BJ (cell line): ENCODE measurements at regions not wholly inside any gene's neighbourhood (a gene's known extent, or its start where the extent isn't known, plus 50 kb on each side); places are given as distances from the start of the nearest gene placed in this dataset.

Source experiments
- CTCF ChIA-PET: fragments of 350-600 bp; formaldehyde crosslinking; extraction: SDS; loops from one replicate; lab custom pipeline; 2021; ENCODE audit warnings: antibody characterized with exemption, inconsistent platforms; lab: Yijun Ruan, JAX
- POLR2A ChIA-PET: fragments of 300-600 bp; sonication (Branson Sonifier 250); formaldehyde crosslinking; extraction: SDS; loops from one replicate; lab custom pipeline; 2021; ENCODE audit warnings: antibody characterized with exemption; lab: Charles Lee
- DNase-seq: peaks from one replicate; pipeline ENCODE4 v3.0.0-alpha.2; 2011; ENCODE audit warnings: low read depth
- H3K27me3 ChIP-seq: 2 replicates; pipeline ENCODE4 v1.6.0; 2011; ENCODE audit warnings: low read length; ENCODE audit not compliant: control insufficient read depth, insufficient read depth
- H3K36me3 ChIP-seq: 2 replicates; pipeline ENCODE4 v1.5.1; 2011; ENCODE audit warnings: low read length; ENCODE audit not compliant: control insufficient read depth, insufficient read depth
- H3K4me3 ChIP-seq: 2 replicates; pipeline ENCODE4 v1.5.1; 2011; ENCODE audit warnings: low read depth, mild to moderate bottlenecking, control low read depth, low read length
- TF ChIP-seq, protein P1 (sequence below): IDR thresholded peaks from 2 replicates; pipeline ENCODE4 v1.5.1; 2011; ENCODE audit warnings: low read depth, mild to moderate bottlenecking, control low read depth, inconsistent platforms, low read length, moderate library complexity; ENCODE audit not compliant: insufficient read depth

DNA sequence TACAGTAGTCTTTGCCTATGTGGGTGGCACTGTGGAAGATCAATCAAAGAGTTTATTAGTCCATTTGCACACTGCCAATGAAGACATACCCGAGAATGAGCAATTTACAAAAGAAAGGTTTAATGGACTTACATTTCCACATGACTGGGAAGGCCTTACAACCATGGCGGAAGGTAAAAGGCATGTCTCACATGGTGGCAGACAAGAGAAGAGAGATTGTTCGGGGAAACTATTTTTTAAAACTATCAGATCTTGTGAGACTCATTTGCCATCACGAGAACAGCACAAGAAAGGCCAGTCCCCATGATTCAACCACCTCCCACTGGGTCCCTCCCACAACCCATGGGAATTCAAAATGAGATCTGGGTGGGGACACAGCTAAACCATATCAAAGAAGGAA lies 432.1 kb downstream of the ZFHX3 start:
- H3K27me3 ChIP-seq, result no peaks in the 10 kb centered on the region
- CTCF ChIA-PET, result no interaction called here
- POLR2A ChIA-PET, result no interaction called here
- H3K36me3 ChIP-seq, result no peaks in the 10 kb centered on the region
- no peak overlapping the region for H3K4me3 ChIP-seq
- no peak for DNase-seq
- TF ChIP-seq, protein P1, sequence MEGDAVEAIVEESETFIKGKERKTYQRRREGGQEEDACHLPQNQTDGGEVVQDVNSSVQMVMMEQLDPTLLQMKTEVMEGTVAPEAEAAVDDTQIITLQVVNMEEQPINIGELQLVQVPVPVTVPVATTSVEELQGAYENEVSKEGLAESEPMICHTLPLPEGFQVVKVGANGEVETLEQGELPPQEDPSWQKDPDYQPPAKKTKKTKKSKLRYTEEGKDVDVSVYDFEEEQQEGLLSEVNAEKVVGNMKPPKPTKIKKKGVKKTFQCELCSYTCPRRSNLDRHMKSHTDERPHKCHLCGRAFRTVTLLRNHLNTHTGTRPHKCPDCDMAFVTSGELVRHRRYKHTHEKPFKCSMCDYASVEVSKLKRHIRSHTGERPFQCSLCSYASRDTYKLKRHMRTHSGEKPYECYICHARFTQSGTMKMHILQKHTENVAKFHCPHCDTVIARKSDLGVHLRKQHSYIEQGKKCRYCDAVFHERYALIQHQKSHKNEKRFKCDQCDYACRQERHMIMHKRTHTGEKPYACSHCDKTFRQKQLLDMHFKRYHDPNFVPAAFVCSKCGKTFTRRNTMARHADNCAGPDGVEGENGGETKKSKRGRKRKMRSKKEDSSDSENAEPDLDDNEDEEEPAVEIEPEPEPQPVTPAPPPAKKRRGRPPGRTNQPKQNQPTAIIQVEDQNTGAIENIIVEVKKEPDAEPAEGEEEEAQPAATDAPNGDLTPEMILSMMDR, result no peak

DNA sequence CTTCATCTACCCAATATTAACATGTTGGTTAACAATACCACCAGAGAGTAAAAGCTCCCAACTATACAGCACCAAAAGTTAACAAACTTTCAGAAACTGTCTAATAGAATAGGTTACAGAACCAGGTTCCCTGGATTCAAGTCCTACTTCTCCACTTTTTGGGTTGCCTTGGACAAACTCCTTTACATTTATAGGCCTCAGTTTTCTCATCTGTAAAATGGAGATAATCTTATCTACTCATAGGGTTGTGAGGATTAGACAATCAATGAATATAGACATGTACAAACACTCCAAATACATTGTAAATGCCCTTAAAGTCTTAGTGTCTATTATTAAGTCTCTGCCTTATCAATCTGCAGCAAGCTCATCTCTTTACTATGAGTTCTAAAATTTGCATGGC lies 435.2 kb downstream of the ZFHX3 start:
- TF ChIP-seq, protein P1, result no peak
- no peaks in the 10 kb centered on the region for H3K27me3 ChIP-seq
- no peak for DNase-seq
- H3K4me3 ChIP-seq, result no peak overlapping the region
- H3K36me3 ChIP-seq, result no peaks in the 10 kb centered on the region
- ChIA-PET POLR2A (no interaction called here), CTCF (no interaction called here)

DNA sequence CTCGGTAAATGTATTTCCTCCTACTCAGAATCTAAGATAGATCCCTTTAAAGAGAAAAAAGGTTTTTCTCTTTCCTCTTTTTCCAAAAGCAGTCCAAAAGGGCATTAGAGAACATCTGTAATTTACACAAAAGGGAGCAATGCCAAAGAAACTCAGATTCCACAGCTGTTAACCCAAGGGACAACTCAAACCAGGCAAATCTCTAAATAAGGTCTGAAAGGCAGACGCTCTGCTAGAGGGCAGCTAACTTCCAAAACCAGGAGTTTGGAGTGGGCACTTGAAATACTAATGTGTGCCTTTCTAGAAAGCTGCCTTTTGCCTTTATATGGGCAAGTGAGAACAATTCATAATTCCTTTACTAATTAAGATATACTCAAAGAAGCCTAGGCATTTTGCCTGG lies 435.7 kb downstream of the ZFHX3 start:
- Histone ChIP-seq H3K4me3 (no peak overlapping the region), H3K27me3 (no peaks in the 10 kb centered on the region), H3K36me3 (no peaks in the 10 kb centered on the region)
- ChIA-PET CTCF (no interaction called here), POLR2A (no interaction called here)
- DNase-seq, result no peak
- TF ChIP-seq, protein P1, result no peak

DNA sequence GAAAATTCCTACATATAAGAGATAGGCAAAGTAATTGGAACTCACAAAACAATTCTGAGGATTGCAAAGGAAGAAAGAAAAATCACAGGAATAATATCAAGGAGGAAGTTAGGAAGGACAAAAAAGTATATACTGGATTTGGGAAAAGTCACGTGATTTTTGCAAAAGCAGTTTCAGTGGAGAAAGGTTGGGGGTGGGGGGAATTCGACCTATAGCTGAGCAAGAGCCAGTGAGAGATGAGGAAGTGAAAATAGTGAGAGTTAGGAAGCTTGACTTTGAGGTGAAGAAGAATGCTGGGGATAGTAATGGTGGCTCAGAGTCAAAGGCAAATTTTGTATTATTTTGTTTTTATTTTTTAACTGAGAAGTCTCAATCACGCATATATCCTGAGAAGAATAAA lies 438.0 kb upstream of the PMFBP1 start:
- TF ChIP-seq, protein P1, result no peak
- CTCF ChIA-PET, result interaction anchor here (0.7 kb wide), 1 partner anchor 239 kb away, joined by 3 read pairs; no protein-coding TSS in a partner anchor
- POLR2A ChIA-PET, result no interaction called here

DNA sequence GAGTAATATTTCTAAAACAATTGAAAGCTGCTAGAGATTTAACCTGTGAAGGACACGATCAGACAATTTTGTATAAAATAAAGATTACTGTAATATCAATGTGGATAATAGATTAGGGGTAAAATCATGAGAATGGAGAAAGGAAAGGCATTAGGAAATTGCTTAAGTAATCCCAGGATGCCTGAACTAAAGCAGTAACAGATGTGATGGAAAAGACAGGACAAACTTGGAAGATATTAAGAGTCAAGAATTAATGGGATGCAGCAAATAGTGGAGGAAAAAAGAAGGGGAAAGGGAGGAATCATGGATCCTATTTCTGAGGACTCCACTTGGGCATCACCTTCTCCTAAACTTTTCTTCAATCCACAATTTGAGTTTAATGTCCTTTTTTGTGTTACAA lies 437.1 kb upstream of the PMFBP1 start:
- Histone ChIP-seq H3K4me3 (no peak overlapping the region), H3K36me3 (no peaks in the 10 kb centered on the region), H3K27me3 (no peaks in the 10 kb centered on the region)
- no peak for DNase-seq
- TF ChIP-seq, protein P1, result no peak
- ChIA-PET CTCF (no interaction called here), POLR2A (no interaction called here)

More for the DNA sequence above, 438.0 kb upstream of the PMFBP1 start:
- Histone ChIP-seq H3K36me3 (no peaks in the 10 kb centered on the region), H3K4me3 (no peak overlapping the region), H3K27me3 (no peaks in the 10 kb centered on the region)
- DNase-seq, result no peak
